ENCODE measurements at regions not wholly inside any gene's neighbourhood (a gene's known extent, or its start where the extent isn't known, plus 50 kb on each side); places are given as distances from the start of the nearest gene placed in this dataset.

DNA sequence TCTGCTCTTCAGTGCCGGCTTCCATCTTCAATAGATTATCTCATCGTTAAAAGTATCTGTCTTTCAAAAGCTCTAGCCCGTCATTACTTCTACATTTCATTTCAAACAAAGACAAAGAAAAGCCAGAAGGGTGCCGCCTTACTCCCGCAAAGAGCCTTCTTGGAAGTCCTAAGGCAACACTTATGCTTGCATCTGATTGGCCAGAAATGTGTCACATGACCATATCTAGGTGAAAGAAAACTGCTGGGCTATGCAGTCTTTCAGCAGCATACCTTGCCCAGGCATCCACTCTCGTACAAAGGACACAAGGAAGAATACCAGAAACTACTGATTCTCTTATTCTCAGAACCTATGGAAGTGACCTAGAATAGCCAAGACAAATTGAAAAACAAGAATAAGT lies 217.1 kb upstream of the SLC35G4 start:
- H3K4me1 ChIP-seq: peaks cover 4% of the 10 kb centered on the region
- no peak overlapping the region for H3K4me3 ChIP-seq
- 83% methylated on average over 6 of the region's 6 CpGs for WGBS
- H3K27me3 ChIP-seq: no peaks in the 10 kb centered on the region
- no peaks in the 10 kb centered on the region for H3K9me3 ChIP-seq
- DNase-seq (ENCODE audit: low spot score in 2 of 2): no peak
- no peak overlapping the region for H3K27ac ChIP-seq
- TF ChIP-seq POLR2AphosphoS5 (IDR thresholded peaks at IDR 0.05): no peak
- no peak for TF ChIP-seq POLR2A (IDR thresholded peaks at IDR 0.05)
- TF ChIP-seq EP300 (IDR thresholded peaks at IDR 0.05): no peak
- TF ChIP-seq, protein P1, sequence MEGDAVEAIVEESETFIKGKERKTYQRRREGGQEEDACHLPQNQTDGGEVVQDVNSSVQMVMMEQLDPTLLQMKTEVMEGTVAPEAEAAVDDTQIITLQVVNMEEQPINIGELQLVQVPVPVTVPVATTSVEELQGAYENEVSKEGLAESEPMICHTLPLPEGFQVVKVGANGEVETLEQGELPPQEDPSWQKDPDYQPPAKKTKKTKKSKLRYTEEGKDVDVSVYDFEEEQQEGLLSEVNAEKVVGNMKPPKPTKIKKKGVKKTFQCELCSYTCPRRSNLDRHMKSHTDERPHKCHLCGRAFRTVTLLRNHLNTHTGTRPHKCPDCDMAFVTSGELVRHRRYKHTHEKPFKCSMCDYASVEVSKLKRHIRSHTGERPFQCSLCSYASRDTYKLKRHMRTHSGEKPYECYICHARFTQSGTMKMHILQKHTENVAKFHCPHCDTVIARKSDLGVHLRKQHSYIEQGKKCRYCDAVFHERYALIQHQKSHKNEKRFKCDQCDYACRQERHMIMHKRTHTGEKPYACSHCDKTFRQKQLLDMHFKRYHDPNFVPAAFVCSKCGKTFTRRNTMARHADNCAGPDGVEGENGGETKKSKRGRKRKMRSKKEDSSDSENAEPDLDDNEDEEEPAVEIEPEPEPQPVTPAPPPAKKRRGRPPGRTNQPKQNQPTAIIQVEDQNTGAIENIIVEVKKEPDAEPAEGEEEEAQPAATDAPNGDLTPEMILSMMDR (IDR thresholded peaks at IDR 0.05): no peak
- H3K36me3 ChIP-seq: no peaks in the 10 kb centered on the region

DNA sequence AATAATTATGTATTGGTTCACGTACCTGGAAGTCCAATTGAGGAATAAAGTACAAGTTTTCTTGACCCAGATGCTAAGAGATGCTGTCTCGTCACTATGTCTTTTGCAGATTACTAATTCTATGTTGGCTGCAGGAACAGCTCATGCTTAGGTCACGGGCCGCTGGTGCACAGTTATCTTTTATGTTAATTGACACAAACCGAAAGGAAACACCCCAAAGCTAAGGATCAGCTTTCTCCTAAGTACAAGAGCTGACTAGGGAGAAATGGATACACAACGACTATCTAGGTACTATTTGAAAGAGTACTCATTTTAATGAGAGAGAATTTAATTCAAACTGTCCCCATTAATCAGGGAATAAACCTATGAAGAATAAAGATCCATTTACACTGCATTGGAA lies 217.7 kb upstream of the SLC35G4 start:
- Histone ChIP-seq H3K4me1 (peaks cover 4% of the 10 kb centered on the region), H3K9me3 (no peaks in the 10 kb centered on the region), H3K27ac (no peak overlapping the region), H3K27me3 (no peaks in the 10 kb centered on the region), H3K36me3 (no peaks in the 10 kb centered on the region), H3K4me3 (no peak overlapping the region)
- 92% methylated on average over 6 of the region's 6 CpGs for WGBS
- no peak for DNase-seq (ENCODE audit: low spot score in 2 of 2)
- TF ChIP-seq EP300 (IDR thresholded peaks at IDR 0.05) (no peak), POLR2AphosphoS5 (IDR thresholded peaks at IDR 0.05) (no peak), POLR2A (IDR thresholded peaks at IDR 0.05) (no peak)
- TF ChIP-seq, protein P1 (IDR thresholded peaks at IDR 0.05): no peak

DNA sequence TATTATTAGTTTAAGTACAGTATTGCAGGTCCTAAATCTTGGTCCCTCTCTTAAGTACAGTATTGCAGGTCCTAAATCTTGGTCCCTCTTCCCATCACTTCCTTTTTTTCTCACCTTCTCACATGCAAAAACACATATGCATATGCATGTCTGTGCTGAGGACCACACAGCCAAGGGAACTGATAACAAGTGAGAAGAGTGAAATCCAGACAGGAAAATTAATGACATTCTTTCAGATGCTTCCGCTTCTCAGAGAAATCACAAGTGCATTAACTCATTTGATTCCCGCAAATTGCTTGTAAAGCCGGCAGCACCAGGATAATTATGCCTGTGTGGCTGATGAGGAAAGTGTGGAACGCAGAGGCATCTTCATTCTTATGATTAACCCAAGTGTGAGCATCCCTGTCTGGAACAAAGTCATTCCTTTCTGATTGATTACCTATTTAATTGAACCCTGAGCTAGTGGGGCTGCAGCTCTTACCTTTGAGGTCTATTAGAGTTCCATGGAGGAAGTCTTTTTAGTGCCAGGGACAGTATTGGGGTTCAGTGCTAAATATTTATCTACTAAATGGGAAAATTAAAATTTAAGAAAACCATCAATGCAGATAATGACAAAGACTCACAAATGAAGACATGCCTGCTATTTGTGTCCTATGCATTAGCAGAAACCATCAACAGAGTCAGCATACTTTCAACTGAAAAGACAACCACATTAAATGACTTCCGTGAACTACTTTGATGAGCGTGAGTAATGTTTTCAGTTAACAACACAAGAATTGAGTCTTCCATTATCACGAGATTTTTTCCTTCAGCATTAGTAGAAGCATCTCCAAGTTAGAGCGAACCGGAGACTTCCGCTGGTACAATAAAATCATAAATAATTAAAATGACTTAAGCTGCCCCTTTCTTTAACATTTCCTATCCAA lies 220.4 kb upstream of the SLC35G4 start:
- no peak overlapping the region for H3K27ac ChIP-seq
- no peaks in the 10 kb centered on the region for H3K36me3 ChIP-seq
- H3K9me3 ChIP-seq: no peaks in the 10 kb centered on the region
- H3K4me3 ChIP-seq: no peak overlapping the region
- no peaks in the 10 kb centered on the region for H3K27me3 ChIP-seq
- TF ChIP-seq POLR2A (IDR thresholded peaks at IDR 0.05) (no peak), POLR2AphosphoS5 (IDR thresholded peaks at IDR 0.05) (no peak), EP300 (IDR thresholded peaks at IDR 0.05) (no peak)
- TF ChIP-seq, protein P1 (IDR thresholded peaks at IDR 0.05): no peak
- peaks cover 4% of the 10 kb centered on the region for H3K4me1 ChIP-seq
- no peak for DNase-seq (ENCODE audit: low spot score in 2 of 2)
- 86% methylated on average over 10 of the region's 10 CpGs for WGBS

DNA sequence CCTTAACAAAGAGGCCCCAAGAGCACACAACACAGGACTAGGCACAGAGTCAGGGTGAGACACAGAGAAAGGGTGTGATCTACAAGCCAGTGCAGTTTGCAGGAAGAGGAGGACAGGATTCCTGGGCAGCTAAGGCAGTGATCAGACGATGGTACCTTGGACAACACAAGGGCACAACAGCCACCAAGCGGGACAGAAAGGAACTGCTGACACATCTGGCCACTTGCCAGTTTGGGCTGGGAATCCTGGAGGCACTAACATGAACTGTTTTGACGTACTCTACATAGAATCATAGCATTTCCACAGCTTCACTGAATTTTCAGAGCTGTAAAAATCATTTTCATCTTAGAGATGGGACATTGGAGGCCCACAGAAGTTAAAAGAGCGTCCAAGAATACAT lies 221.5 kb upstream of the SLC35G4 start:
- 39% methylated on average over 4 of the region's 4 CpGs for WGBS
- Histone ChIP-seq H3K36me3 (no peaks in the 10 kb centered on the region), H3K4me1 (peaks cover under 1% of the 10 kb centered on the region), H3K27ac (no peak overlapping the region), H3K9me3 (no peaks in the 10 kb centered on the region), H3K27me3 (no peaks in the 10 kb centered on the region), H3K4me3 (no peak overlapping the region)
- DNase-seq (ENCODE audit: low spot score in 2 of 2): no peak
- TF ChIP-seq, protein P1 (IDR thresholded peaks at IDR 0.05): peak in 1 of 2 donors; percentile 45
- no peak for TF ChIP-seq POLR2AphosphoS5 (IDR thresholded peaks at IDR 0.05)

DNA sequence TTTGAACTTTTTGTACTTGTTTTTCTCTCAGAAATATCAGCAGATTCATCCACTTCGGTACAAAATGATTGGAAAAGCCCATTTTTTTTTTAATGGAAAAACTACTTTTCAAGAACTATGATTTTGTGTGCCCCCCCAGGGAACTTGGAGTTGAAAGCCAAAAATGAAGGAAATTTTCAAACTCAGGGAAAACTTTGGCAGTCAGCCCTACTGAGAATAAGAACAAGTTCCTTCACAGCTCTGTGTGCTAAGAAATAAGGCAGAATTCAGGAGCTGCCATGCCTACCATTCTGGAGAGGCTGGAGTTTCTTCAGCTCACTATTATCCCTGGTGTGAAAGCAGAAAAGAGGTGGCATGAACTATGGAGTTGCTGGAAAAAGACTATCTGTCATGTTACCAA lies 226.0 kb upstream of the SLC35G4 start:
- WGBS: 0% methylated on average over 1 of the region's 1 CpG
- no peaks in the 10 kb centered on the region for H3K4me1 ChIP-seq
- no peak overlapping the region for H3K27ac ChIP-seq
- TF ChIP-seq POLR2A (IDR thresholded peaks at IDR 0.05) (no peak), POLR2AphosphoS5 (IDR thresholded peaks at IDR 0.05) (no peak), EP300 (IDR thresholded peaks at IDR 0.05) (no peak)
- TF ChIP-seq, protein P1 (IDR thresholded peaks at IDR 0.05): no peak
- no peak for DNase-seq (ENCODE audit: low spot score in 2 of 2)
- no peak overlapping the region for H3K4me3 ChIP-seq
- no peaks in the 10 kb centered on the region for H3K9me3 ChIP-seq
- no peaks in the 10 kb centered on the region for H3K36me3 ChIP-seq
- no peaks in the 10 kb centered on the region for H3K27me3 ChIP-seq
